ENCODE measurements at regions not wholly inside any gene's neighbourhood (a gene's known extent, or its start where the extent isn't known, plus 50 kb on each side); places are given as distances from the start of the nearest gene placed in this dataset.

DNA sequence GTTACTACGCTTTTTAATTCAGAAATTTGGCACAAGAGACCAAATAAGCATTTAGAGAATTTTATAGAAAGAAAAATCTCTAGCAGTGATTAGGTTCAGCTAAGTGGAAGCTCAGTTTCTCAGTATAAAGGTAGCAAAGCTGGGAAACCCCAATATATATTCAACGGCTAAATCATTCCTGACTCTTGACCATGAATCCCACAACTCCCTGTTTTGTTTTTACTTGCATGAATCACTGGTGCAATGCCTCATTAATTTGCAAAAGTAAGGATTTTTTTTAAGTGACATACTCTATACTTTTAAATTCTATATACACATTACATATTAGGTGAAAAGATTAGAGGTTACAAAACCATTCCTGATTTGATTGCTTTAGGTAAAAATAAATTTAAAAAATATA lies 74.3 kb upstream of the PLEKHG7 start:
- TF ChIP-seq, protein P1, sequence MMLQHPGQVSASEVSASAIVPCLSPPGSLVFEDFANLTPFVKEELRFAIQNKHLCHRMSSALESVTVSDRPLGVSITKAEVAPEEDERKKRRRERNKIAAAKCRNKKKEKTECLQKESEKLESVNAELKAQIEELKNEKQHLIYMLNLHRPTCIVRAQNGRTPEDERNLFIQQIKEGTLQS (IDR thresholded peaks at IDR 0.05): no peak
- no peak for TF ChIP-seq EZH2phosphoT487 (IDR thresholded peaks at IDR 0.05; ENCODE audit: borderline replicate concordance)
- no peak for TF ChIP-seq POLR2A (IDR thresholded peaks at IDR 0.05; ENCODE audit: borderline replicate concordance, extremely low read depth, insufficient read depth, insufficient read length)
- TF ChIP-seq SP1 (IDR thresholded peaks at IDR 0.05; ENCODE audit: low read depth): no peak
- TF ChIP-seq, protein P2, sequence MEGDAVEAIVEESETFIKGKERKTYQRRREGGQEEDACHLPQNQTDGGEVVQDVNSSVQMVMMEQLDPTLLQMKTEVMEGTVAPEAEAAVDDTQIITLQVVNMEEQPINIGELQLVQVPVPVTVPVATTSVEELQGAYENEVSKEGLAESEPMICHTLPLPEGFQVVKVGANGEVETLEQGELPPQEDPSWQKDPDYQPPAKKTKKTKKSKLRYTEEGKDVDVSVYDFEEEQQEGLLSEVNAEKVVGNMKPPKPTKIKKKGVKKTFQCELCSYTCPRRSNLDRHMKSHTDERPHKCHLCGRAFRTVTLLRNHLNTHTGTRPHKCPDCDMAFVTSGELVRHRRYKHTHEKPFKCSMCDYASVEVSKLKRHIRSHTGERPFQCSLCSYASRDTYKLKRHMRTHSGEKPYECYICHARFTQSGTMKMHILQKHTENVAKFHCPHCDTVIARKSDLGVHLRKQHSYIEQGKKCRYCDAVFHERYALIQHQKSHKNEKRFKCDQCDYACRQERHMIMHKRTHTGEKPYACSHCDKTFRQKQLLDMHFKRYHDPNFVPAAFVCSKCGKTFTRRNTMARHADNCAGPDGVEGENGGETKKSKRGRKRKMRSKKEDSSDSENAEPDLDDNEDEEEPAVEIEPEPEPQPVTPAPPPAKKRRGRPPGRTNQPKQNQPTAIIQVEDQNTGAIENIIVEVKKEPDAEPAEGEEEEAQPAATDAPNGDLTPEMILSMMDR (IDR thresholded peaks at IDR 0.05 in 2 of 3, conservative IDR thresholded peaks at IDR 0.05 in 1 of 3; ENCODE audit: borderline replicate concordance in 1 of 3, insufficient read depth in 1 of 3, low read depth in 2 of 3, low read length in 2 of 3): no peak
- no peak for TF ChIP-seq TCF7L2 (IDR thresholded peaks at IDR 0.05; ENCODE audit: borderline replicate concordance, extremely low read depth, insufficient read depth, insufficient read length)
- no peak for TF ChIP-seq EZH2 (IDR thresholded peaks at IDR 0.05)
- TF ChIP-seq, protein P3, sequence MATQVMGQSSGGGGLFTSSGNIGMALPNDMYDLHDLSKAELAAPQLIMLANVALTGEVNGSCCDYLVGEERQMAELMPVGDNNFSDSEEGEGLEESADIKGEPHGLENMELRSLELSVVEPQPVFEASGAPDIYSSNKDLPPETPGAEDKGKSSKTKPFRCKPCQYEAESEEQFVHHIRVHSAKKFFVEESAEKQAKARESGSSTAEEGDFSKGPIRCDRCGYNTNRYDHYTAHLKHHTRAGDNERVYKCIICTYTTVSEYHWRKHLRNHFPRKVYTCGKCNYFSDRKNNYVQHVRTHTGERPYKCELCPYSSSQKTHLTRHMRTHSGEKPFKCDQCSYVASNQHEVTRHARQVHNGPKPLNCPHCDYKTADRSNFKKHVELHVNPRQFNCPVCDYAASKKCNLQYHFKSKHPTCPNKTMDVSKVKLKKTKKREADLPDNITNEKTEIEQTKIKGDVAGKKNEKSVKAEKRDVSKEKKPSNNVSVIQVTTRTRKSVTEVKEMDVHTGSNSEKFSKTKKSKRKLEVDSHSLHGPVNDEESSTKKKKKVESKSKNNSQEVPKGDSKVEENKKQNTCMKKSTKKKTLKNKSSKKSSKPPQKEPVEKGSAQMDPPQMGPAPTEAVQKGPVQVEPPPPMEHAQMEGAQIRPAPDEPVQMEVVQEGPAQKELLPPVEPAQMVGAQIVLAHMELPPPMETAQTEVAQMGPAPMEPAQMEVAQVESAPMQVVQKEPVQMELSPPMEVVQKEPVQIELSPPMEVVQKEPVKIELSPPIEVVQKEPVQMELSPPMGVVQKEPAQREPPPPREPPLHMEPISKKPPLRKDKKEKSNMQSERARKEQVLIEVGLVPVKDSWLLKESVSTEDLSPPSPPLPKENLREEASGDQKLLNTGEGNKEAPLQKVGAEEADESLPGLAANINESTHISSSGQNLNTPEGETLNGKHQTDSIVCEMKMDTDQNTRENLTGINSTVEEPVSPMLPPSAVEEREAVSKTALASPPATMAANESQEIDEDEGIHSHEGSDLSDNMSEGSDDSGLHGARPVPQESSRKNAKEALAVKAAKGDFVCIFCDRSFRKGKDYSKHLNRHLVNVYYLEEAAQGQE (IDR thresholded peaks at IDR 0.05; ENCODE audit: low read depth): no peak
- no peak for TF ChIP-seq SIN3A (IDR thresholded peaks at IDR 0.05; ENCODE audit: low read depth)
- TF ChIP-seq RAD21 (IDR thresholded peaks at IDR 0.05; ENCODE audit: low read depth): no peak
- TF ChIP-seq CEBPB (IDR thresholded peaks at IDR 0.05; ENCODE audit: low read depth): no peak
- no peak for TF ChIP-seq POLR2AphosphoS5 (IDR thresholded peaks at IDR 0.05; ENCODE audit: low read depth, low read length)
- TF ChIP-seq, protein P4, sequence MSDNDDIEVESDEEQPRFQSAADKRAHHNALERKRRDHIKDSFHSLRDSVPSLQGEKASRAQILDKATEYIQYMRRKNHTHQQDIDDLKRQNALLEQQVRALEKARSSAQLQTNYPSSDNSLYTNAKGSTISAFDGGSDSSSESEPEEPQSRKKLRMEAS (IDR thresholded peaks at IDR 0.05): no peak

Data from HCT116 (cell line).